ENCODE measurements at regions not wholly inside any gene's neighbourhood (a gene's known extent, or its start where the extent isn't known, plus 50 kb on each side); places are given as distances from the start of the nearest gene placed in this dataset.

- TF ChIP-seq MAX (IDR thresholded peaks at IDR 0.05), result no peak
- TF ChIP-seq REST (IDR thresholded peaks at IDR 0.05; ENCODE audit: low read depth), result no peak
- no peak for TF ChIP-seq FOXM1 (IDR thresholded peaks at IDR 0.05; ENCODE audit: borderline replicate concordance, low read depth)
- TF ChIP-seq TEAD4 (IDR thresholded peaks at IDR 0.05), result no peak
- no peak for TF ChIP-seq TCF12 (IDR thresholded peaks at IDR 0.05; ENCODE audit: low read depth)
- TF ChIP-seq RAD21 (IDR thresholded peaks at IDR 0.05; ENCODE audit: low read depth), result no peak
- TF ChIP-seq USF1 (IDR thresholded peaks at IDR 0.05), result no peak
- no peak for TF ChIP-seq NFIC (IDR thresholded peaks at IDR 0.05)
- TF ChIP-seq EGR1 (IDR thresholded peaks at IDR 0.05), result no peak
- TF ChIP-seq CEBPB (IDR thresholded peaks at IDR 0.05), result no peak
These were observed 120.2 kb downstream of the MRPL39 start for GRCh38 chr21:25487046-25487594.

- no peak for TF ChIP-seq YY1 (IDR thresholded peaks at IDR 0.05; ENCODE audit: low read depth)
- no peak for TF ChIP-seq CEBPB (IDR thresholded peaks at IDR 0.05)
- TF ChIP-seq USF1 (IDR thresholded peaks at IDR 0.05), result no peak
- no peak for TF ChIP-seq TAF1 (IDR thresholded peaks at IDR 0.05; ENCODE audit: low read depth)
- no peak for TF ChIP-seq MAX (IDR thresholded peaks at IDR 0.05)
- TF ChIP-seq TEAD4 (IDR thresholded peaks at IDR 0.05), result no peak
- no peak for TF ChIP-seq REST (IDR thresholded peaks at IDR 0.05; ENCODE audit: low read depth)
- TF ChIP-seq ZBTB7A (IDR thresholded peaks at IDR 0.05; ENCODE audit: low read depth), result no peak
- TF ChIP-seq TCF12 (IDR thresholded peaks at IDR 0.05; ENCODE audit: low read depth), result no peak
- no peak for TF ChIP-seq FOXM1 (IDR thresholded peaks at IDR 0.05; ENCODE audit: borderline replicate concordance, low read depth)
- TF ChIP-seq EP300 (IDR thresholded peaks at IDR 0.05; ENCODE audit: borderline replicate concordance), result no peak
- no peak for TF ChIP-seq CREB1 (IDR thresholded peaks at IDR 0.05; ENCODE audit: low read depth)
- no peak for TF ChIP-seq EGR1 (IDR thresholded peaks at IDR 0.05)
- no peak for TF ChIP-seq NFIC (IDR thresholded peaks at IDR 0.05)
- TF ChIP-seq RAD21 (IDR thresholded peaks at IDR 0.05; ENCODE audit: low read depth), result no peak
These were observed 121.4 kb downstream of the MRPL39 start for GRCh38 chr21:25485914-25486313.

GRCh38 chr21:25467896-25468295, 139.4 kb downstream of the MRPL39 start:
- TF ChIP-seq ZBTB7A (IDR thresholded peaks at IDR 0.05; ENCODE audit: low read depth) (no peak), FOXM1 (IDR thresholded peaks at IDR 0.05; ENCODE audit: borderline replicate concordance, low read depth) (no peak), NFIC (IDR thresholded peaks at IDR 0.05) (no peak), CEBPB (IDR thresholded peaks at IDR 0.05) (no peak), EP300 (IDR thresholded peaks at IDR 0.05; ENCODE audit: borderline replicate concordance) (no peak), TEAD4 (IDR thresholded peaks at IDR 0.05) (no peak), CREB1 (IDR thresholded peaks at IDR 0.05; ENCODE audit: low read depth) (no peak), YY1 (IDR thresholded peaks at IDR 0.05; ENCODE audit: low read depth) (no peak), RAD21 (IDR thresholded peaks at IDR 0.05; ENCODE audit: low read depth) (no peak), REST (IDR thresholded peaks at IDR 0.05; ENCODE audit: low read depth) (no peak), TCF12 (IDR thresholded peaks at IDR 0.05; ENCODE audit: low read depth) (no peak)

GRCh38 chr21:25466470-25466869, 140.8 kb downstream of the MRPL39 start:
- TF ChIP-seq CEBPB (IDR thresholded peaks at IDR 0.05), result no peak
- no peak for TF ChIP-seq FOXM1 (IDR thresholded peaks at IDR 0.05; ENCODE audit: borderline replicate concordance, low read depth)
- no peak for TF ChIP-seq YY1 (IDR thresholded peaks at IDR 0.05; ENCODE audit: low read depth)
- TF ChIP-seq CREB1 (IDR thresholded peaks at IDR 0.05; ENCODE audit: low read depth), result no peak
- TF ChIP-seq RAD21 (IDR thresholded peaks at IDR 0.05; ENCODE audit: low read depth), result no peak
- no peak for TF ChIP-seq MAX (IDR thresholded peaks at IDR 0.05)
